Ascending aorta (tissue), 2 donors: ENCODE measurements at regions not wholly inside any gene's neighbourhood (a gene's known extent, or its start where the extent isn't known, plus 50 kb on each side); places are given as distances from the start of the nearest gene placed in this dataset.

Source experiments
- DNase-seq, 2 donors: peaks; one replicate each; pipeline ENCODE4 v3.0.0-alpha.2; 2019; ENCODE audit warnings: low spot score in 2 of 2
- H3K27ac ChIP-seq, 2 donors: fragments of 200-600 bp; sonication (generic); one replicate each; pipeline ENCODE4 v1.5.1; 2016 to 2017; ENCODE audit warnings: mild to moderate bottlenecking in 1 of 2
- H3K27me3 ChIP-seq: fragments of 200-600 bp; sonication (generic); one replicate; pipeline ENCODE4 v1.5.1; 2017
- H3K36me3 ChIP-seq, 2 donors: fragments of 200-600 bp; sonication (generic); one replicate each; pipeline ENCODE4 v1.5.1; 2016
- H3K4me1 ChIP-seq, 2 donors: fragments of 200-600 bp; sonication (generic); one replicate each; pipeline ENCODE4 v1.5.1; 2016 to 2017; ENCODE audit warnings: mild to moderate bottlenecking in 1 of 2
- H3K4me3 ChIP-seq, 2 donors: fragments of 200-600 bp; sonication (generic); one replicate each; pipeline ENCODE4 v1.5.1; 2016 to 2017; ENCODE audit warnings: mild to moderate bottlenecking in 1 of 2
- H3K9me3 ChIP-seq, 2 donors: fragments of 200-600 bp; sonication (generic); one replicate each; pipeline ENCODE4 v1.5.1; 2016
- intact Hi-C: fragments of 100-400 bp; cut with DNase I; formaldehyde crosslinking; loops from one replicate; pipeline ENCODE4 v1.15.1; 2023
- TF ChIP-seq, protein P1 (sequence below), 3 experiments: fragments of 200-600 bp in 2 of 3; fragments of 450-650 bp in 1 of 3; sonication (generic) in 2 of 3; IDR thresholded peaks; one replicate each; pipeline ENCODE4 v1.5.1; 2016 to 2019; ENCODE audit warnings: antibody characterized with exemption in 3 of 3, mild to moderate bottlenecking in 1 of 3, moderate library complexity in 1 of 3

DNA sequence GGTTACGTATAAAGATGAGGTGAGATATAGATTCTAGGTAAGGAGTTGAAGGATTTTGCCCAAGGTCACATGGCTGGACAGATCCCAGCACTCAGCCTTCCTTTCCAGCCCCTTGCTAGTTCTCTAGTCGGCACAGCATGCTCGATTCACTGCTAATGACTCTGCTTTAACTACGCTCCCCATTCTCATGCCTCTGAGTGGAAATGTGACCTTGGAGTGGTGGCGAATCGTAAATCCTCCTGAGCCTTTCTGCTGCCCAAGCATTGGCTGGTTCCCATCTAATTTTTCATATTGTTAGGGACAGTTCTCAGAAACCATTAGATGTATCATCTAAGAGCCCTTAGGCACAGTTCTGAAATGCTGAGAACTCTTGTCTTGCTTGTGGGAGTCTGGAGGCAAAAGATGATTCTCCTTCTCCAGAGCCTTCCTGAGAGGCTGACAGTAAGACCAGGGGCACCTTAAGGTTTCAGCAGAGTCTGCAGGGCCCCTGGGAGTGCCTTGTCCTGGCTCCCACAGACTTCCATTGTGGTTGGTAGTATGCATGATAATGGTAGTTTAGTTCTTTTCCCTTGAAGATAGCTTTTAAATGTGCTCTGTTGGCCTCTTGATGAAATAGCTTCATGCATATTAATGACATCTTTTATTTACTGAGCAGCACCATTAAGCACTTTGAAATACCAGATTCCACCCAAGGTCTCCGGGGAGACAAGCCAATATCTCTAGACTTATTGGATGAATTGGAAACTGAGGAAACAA lies 377.8 kb upstream of the SLC14A2 start:
- intact Hi-C loops, result no loop called here
- H3K27ac ChIP-seq, result no peak overlapping the region
- no peaks in the 10 kb centered on the region for H3K27me3 ChIP-seq
- no peaks in the 10 kb centered on the region for H3K36me3 ChIP-seq
- no peak for DNase-seq
- no peaks in the 10 kb centered on the region for H3K4me1 ChIP-seq
- TF ChIP-seq, protein P1, sequence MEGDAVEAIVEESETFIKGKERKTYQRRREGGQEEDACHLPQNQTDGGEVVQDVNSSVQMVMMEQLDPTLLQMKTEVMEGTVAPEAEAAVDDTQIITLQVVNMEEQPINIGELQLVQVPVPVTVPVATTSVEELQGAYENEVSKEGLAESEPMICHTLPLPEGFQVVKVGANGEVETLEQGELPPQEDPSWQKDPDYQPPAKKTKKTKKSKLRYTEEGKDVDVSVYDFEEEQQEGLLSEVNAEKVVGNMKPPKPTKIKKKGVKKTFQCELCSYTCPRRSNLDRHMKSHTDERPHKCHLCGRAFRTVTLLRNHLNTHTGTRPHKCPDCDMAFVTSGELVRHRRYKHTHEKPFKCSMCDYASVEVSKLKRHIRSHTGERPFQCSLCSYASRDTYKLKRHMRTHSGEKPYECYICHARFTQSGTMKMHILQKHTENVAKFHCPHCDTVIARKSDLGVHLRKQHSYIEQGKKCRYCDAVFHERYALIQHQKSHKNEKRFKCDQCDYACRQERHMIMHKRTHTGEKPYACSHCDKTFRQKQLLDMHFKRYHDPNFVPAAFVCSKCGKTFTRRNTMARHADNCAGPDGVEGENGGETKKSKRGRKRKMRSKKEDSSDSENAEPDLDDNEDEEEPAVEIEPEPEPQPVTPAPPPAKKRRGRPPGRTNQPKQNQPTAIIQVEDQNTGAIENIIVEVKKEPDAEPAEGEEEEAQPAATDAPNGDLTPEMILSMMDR (IDR thresholded peaks at IDR 0.05), result no peak
- no peaks in the 10 kb centered on the region for H3K9me3 ChIP-seq
- no peak overlapping the region for H3K4me3 ChIP-seq

DNA sequence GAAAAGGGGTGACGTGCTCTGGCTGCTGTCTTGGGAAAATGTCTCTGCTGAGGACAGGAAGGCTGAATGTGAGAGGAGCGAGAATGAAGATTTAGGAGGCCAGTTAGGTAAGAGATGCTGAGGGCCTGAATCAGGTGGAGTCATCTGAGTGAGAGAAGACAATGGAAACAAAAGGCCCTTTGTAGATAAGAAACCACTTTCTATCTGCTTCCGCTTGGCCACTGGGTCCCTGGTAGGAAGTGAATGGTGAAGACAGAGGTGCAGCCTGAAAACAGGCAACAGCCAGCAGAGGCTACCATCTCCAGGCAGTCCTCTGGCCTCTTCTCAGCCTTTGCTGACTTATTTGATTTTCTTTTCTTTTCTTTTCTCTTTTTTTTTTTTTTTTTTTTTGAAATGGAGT lies 374.0 kb upstream of the SLC14A2 start:
- peak overlapping the region in 1 of 2 donors; percentile 47 for H3K27ac ChIP-seq
- no peak overlapping the region for H3K4me3 ChIP-seq
- H3K4me1 ChIP-seq, result no peaks in the 10 kb centered on the region
- H3K9me3 ChIP-seq, result no peaks in the 10 kb centered on the region
- no peak for DNase-seq
- intact Hi-C loops, result loop anchor here (10.0 kb wide), 3 partner anchors 226 to 656 kb away; no protein-coding TSS in a partner anchor
- no peaks in the 10 kb centered on the region for H3K36me3 ChIP-seq
- TF ChIP-seq, protein P1 (IDR thresholded peaks at IDR 0.05), result no peak
- no peaks in the 10 kb centered on the region for H3K27me3 ChIP-seq

DNA sequence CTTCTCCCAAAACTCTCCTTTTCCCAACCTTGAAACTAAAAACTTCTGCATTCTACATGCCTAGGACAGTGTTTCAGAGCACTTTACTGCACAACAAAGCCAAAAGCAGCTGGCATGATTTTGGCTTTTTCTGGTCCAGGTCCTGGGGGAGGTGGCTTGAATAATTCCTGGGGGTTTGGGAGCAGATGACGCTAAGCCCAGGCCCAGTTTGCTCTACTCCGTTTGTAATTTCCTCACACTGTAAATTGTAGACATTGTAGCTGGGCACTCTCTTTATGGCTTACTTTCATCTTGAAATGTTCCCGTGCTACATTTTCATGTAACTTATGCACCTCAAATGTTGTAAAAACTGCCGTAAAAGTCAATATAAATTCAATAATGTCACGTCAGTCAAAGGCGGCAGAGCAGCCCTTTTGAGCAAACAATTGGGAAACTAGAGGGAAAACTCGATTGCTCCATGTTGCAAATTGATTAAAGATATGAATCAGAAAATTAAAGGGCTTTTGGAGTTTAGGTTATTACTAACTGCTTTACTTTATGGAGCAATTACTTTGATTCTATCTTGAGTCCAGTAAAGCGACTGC lies 373.2 kb upstream of the SLC14A2 start:
- Histone ChIP-seq H3K4me1 (no peaks in the 10 kb centered on the region), H3K4me3 (no peak overlapping the region), H3K36me3 (no peaks in the 10 kb centered on the region), H3K27me3 (no peaks in the 10 kb centered on the region), H3K27ac (peak overlapping the region in 1 of 2 donors; percentile 47), H3K9me3 (no peaks in the 10 kb centered on the region)
- intact Hi-C loops, result loop anchor here (10.0 kb wide), 3 partner anchors 227 to 657 kb away; no protein-coding TSS in a partner anchor
- no peak for DNase-seq
- TF ChIP-seq, protein P1 (IDR thresholded peaks at IDR 0.05), result no peak

DNA sequence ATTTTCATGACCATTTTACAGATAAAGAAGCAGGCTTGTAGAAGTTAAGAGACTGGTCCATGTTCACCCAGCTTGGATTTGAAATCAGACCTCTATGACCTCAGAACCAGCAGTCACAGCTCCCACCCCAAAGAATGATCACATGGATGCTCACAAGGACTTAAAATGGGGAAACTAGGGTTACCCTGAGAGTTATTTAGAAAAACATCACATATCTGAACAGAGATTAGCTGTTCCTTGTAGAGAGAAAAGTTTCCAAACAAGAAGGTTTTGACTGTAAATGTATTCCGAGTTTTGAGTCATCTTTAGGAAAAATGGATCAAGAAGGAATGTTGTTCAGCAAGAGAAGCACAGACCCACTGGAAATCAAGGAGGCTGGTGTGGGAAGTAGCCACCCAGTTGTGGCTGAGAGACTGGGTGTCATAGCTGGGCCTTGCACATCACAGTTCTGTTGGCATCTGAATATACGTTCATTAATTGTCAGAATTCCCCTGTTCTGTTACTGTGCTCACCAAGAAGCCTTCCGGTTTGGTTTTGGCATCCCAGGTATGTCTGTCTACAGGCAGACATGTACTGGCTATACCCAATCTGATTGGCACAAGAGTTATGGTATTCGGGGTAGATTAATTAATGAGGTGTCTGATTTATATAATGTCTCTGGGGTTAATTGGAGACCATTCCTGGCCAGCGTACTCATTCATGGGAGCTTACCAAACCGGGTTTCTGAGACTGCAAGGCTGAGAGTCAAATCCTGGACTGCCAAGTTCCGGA lies 371.8 kb upstream of the SLC14A2 start:
- Histone ChIP-seq H3K27me3 (no peaks in the 10 kb centered on the region), H3K9me3 (no peaks in the 10 kb centered on the region), H3K36me3 (no peaks in the 10 kb centered on the region), H3K4me3 (no peak overlapping the region), H3K27ac (peak overlapping the region in 1 of 2 donors; percentile 64), H3K4me1 (peaks cover 0 to 11% of the 10 kb centered on the region in 2 donors)
- TF ChIP-seq, protein P1 (IDR thresholded peaks at IDR 0.05), result no peak
- intact Hi-C loops, result loop anchor here (10.0 kb wide), 3 partner anchors 229 to 659 kb away; no protein-coding TSS in a partner anchor
- DNase-seq, result no peak

DNA sequence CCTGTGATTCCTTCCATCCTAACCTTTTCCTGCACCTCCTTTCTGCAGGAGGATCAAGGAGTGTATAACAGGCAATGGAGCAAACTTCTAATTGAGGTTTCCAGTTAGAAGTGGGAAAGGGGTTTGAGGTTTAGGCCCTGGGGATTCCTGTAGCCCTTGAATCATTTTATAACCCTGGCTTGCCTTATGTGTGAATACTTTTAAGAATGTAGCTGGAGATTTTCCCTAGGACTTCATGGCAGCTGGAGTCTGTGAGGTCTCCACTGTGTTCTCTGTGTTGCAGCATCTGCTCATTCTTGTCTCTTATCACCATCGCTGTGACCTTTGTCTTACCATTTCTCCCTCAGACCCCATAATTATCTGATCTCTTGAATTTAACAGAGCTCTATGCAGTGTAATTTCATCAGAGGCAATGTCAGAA lies 370.2 kb upstream of the SLC14A2 start:
- DNase-seq, result no peak
- H3K4me1 ChIP-seq, result peaks cover 9 to 25% of the 10 kb centered on the region in 2 donors
- peak overlapping the region in 1 of 2 donors; percentile 25 for H3K27ac ChIP-seq
- intact Hi-C loops, result loop anchor here (5.0 to 10.0 kb wide), 8 partner anchors 77 to 660 kb away; partner anchors contain the start of gene SLC14A2
- no peak overlapping the region for H3K4me3 ChIP-seq
- TF ChIP-seq, protein P1 (IDR thresholded peaks at IDR 0.05), result no peak
- H3K36me3 ChIP-seq, result no peaks in the 10 kb centered on the region
- H3K9me3 ChIP-seq, result no peaks in the 10 kb centered on the region
- no peaks in the 10 kb centered on the region for H3K27me3 ChIP-seq
